Neural progenitor cell (in vitro differentiated cells): ENCODE measurements at regions not wholly inside any gene's neighbourhood (a gene's known extent, or its start where the extent isn't known, plus 50 kb on each side); places are given as distances from the start of the nearest gene placed in this dataset.

Experiments
- CTCF ChIP-seq: fragments of 200-600 bp; sonication (generic); IDR thresholded peaks from 2 replicates; pipeline ENCODE4 v1.5.1; 2017; ENCODE audit warnings: antibody characterized with exemption, mild to moderate bottlenecking
- EZH2 ChIP-seq: fragments of 200-600 bp; sonication (generic); IDR thresholded peaks from 2 replicates; pipeline ENCODE4 v1.6.1; 2017; ENCODE audit warnings: antibody characterized with exemption, mild to moderate bottlenecking, moderate library complexity
- EZH2phosphoT487 ChIP-seq: fragments of 200-600 bp; sonication (generic); IDR thresholded peaks from 2 replicates; pipeline ENCODE4 v1.6.1; 2017; ENCODE audit warnings: antibody characterized with exemption

- TF ChIP-seq CTCF (peak; percentile 12), EZH2phosphoT487 (no peak), EZH2 (no peak)
Observed at GRCh38 chr6:26270486-26270861, 94.5 kb upstream of the BTN3A2 start.
